ENCODE measurements at regions not wholly inside any gene's neighbourhood (a gene's known extent, or its start where the extent isn't known, plus 50 kb on each side); places are given as distances from the start of the nearest gene placed in this dataset.
"Not testable (repeated sequence)": the region's sequence is repeated elsewhere in the genome, so short reads cannot be mapped to it uniquely, and the experiment has no call there.

DNA sequence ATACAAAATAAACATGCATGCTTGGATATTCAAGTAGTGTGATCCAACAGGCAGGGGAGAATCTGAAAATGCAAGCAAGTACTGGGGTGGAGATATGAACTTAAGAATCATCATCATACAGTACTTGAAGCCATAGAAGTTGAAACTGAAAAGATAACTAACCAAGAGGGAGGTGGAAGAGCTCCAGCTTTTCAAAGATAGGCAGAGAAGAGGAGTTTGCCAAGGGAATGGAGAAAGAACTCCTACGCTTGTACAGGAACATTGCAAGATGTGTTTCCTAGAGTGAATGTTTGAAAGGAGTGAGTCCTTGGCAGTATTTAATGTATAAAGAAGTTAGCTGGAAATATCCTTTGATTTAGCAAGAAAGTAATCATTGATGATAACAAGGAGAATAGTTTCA, 106.2 kb upstream of the FRMPD4 start:
- H3K27ac ChIP-seq: no peak overlapping the region
- no peak for DNase-seq (ENCODE audit: low read depth, low spot score)

DNA sequence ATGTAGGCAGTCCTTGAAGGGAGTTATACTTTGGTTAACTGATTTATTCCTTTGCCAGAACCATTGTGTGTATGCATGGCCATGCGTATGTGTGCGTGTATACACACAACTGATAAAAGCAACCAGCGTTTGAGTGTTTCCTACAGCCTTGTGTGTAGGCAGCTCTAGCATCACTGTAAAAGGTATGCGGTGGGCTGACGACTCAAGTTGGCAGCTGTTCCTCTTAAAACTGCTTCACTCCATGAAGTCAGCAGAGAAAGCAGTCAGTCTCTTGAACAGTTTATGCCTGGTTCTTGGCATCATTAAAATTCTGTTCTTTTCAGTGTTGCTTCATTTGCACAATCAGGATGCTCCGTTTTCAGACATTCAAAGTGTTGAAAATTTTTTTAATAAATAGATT, 103.5 kb upstream of the FRMPD4 start:
- no peak overlapping the region for H3K27ac ChIP-seq
- no peak for DNase-seq (ENCODE audit: low read depth, low spot score)

DNA sequence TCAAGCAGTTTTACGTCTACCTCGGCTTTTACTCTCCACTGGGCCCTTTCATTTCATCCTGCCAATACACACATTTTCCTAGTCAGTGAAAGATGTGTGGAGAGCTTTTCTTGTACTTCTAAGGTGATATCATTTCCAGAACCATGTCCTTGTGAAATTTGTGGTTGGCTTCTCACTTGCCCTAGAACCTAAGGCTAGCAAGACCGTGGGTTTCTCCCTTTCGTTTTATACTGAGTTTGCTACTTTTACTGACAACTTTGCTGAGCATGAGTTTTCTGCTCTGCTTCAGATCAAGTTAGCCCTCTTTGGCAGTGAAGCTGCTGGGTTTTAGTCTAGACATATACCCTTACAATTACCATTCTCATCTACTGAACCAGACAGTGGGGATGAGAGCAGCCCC, 95.7 kb upstream of the FRMPD4 start:
- DNase-seq (ENCODE audit: low read depth, low spot score): no peak
- H3K27ac ChIP-seq: no peak overlapping the region

DNA sequence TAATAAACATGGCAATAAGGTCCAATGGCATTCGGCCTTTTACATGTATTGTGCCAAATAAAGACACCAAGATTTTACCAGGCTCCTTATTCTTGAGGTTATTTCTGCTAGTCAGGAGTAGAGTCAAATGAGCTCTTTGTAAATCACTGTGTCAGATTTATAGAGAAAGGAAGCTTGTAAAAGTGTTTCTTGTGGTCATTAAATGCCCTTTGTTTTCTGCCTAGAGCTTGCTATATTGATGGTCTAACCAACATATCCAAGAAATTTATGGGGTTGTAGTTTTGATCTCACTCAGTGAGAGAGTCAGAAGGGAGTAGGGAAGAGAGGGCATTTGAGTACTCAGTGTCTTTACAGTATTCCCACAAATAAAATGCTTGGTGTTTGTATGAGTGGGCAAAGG, 86.2 kb upstream of the FRMPD4 start:
- H3K27ac ChIP-seq: no peak overlapping the region
- no peak for DNase-seq (ENCODE audit: low read depth, low spot score)

DNA sequence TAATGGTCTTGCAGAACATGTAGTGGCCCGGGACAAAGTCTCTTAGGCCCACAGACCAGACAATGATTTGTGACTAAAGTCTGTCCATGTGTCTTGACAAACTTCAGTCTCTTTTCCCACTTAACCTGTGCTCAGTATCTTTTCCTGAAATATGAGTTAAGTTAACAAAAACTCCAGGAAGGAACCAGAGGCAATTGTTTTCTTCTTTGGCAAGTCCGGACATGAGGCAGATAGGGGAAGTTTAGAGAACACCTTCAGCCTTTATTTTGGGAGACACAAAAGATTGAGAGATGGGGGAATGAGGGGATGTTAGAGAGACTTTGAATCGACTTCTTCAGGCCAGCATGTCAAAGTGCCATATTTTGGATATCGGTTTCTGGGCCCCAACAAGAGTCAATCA, 80.2 kb upstream of the FRMPD4 start:
- H3K27ac ChIP-seq: peak overlapping the region; percentile 48
- no peak for DNase-seq (ENCODE audit: low read depth, low spot score)

DNA sequence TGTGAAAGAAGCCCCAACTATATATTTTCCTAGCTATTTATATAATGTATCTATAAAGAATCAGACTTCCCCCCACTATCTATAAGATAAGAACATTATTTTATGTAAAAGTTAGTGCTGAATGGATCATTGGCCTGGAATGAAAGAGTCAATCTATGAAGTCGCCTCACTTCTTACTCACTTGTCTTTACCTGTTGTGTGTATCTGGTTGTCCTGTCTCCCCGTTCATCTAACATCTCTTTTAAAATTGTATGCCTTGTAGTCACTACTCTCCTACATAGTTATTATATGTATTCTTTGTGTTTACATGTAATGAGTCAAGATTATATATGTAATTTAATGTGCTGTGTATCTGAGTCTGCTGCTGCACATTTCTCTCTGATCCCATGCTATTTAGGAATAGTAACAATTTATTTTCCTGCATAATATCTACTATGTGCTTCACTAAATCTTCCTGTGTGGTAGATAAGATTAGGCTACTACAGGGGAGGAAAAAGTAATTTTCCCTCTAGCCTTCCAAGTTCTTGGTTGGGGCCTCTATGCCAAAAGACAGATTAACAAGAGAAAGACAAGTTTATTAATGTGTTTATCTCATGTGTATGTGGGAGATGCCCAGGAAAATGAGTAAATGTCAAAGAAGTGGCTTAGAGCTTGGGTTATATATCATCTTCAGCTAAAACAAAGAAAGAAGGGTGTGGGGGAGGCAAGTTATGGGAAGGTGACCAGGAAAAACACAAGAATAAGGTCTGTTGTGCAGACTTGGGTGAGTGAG, 77.6 kb upstream of the FRMPD4 start:
- H3K27ac ChIP-seq: peak overlapping the region; percentile 21
- DNase-seq (ENCODE audit: low read depth, low spot score): no peak

DNA sequence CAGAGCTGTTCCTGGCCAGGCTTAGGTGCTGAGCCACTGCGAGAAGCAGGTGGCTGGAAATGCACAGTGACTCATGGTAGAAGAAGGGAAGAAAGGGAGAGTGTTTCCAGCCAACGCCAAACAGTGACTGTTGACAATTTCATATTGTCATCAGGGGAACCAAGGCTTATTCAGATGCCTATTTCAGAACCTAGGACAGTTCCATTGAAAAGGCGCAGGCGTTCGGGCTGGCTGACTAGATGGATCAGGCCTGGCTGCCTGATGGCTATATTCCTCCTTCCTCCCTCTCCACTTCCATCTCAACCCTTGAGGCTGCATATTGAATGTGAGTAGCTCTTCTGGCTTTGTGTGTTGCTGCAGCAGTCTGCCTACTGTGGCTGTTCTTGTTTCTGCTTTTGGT, 73.0 kb upstream of the FRMPD4 start:
- no peak overlapping the region for H3K27ac ChIP-seq
- DNase-seq (ENCODE audit: low read depth, low spot score): no peak

DNA sequence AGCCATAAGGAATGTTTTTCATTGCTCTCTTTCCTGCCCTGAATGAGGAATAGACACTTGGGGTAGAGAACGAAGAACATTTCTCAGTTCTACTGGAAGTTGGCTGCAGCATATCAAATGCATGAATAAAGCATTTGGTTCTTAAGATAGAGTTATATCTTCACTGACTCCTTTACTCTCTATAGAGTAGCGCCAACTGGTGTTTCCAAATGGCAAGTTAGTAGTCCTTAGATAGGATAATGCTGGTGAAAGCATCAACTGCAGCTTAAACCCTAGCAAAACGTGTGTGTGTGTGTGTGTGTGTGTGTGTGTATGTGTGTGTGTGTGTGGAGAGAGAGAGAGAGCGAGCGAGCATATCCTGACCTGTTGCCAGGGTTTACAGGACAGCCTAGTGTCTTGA, 62.2 kb upstream of the FRMPD4 start:
- no peak overlapping the region for H3K27ac ChIP-seq
- DNase-seq (ENCODE audit: low read depth, low spot score): no peak

DNA sequence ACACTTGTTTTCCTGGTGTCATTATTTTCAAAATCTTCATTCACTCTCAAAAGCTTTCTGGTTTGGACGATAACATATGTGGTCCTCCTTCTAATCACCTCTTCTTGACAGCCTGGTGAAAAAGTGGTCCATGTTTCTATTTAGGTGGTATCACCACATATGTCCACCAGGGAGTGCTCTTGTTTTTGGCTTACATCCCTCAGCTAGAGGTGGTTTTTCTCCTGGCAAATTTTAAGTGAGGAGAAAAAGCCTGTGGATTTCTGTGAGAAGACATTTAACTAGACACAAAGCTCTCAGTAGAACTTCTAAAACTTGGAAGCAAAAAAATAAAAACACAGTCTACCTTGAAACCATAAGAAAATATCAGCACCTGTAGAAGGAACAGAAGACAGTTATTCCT, 58.0 kb upstream of the FRMPD4 start:
- H3K27ac ChIP-seq: no peak overlapping the region
- no peak for DNase-seq (ENCODE audit: low read depth, low spot score)

DNA sequence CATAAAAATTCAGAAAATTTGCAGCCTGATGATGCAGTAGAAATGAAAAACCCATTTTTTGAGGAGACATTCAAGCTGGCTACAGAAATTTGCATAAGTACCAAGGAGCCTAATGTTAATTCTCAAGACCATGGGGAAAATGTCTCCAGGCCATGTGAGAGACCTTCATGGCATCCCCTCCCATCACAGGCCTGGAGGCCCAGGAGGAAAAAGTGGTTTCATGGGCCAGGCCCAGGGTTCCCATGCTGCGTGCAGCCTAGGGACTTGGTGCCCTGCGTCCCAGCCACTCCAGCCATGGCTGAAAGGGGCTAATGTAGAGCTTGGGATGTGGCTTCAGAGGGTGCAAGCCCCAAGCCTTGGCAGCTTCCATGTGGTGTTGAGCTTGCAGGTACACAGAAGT, 55.3 kb upstream of the FRMPD4 start:
- DNase-seq (ENCODE audit: low read depth, low spot score); H3K27ac ChIP-seq: not testable (repeated sequence)
